Mesenchymal stem cell (in vitro differentiated cells and primary cell): ENCODE measurements at regions not wholly inside any gene's neighbourhood (a gene's known extent, or its start where the extent isn't known, plus 50 kb on each side); places are given as distances from the start of the nearest gene placed in this dataset.

Source experiments
- DNase-seq: peaks from one replicate; pipeline ENCODE4 v3.0.0-alpha.2; 2013
- H2AFZ ChIP-seq: one replicate; pipeline ENCODE4 v1.6.1; 2013; ENCODE audit warnings: low read depth, mild to moderate bottlenecking, control low read depth, inconsistent platforms, low read length, moderate library complexity
- H2AK5ac ChIP-seq: 2 replicates; pipeline ENCODE4 v1.6.1; 2013; ENCODE audit warnings: low read length, moderate library complexity, mild to moderate bottlenecking, inconsistent platforms; ENCODE audit not compliant: severe bottlenecking
- H2BK120ac ChIP-seq: one replicate; pipeline ENCODE4 v1.6.1; 2013; ENCODE audit warnings: low read depth, mild to moderate bottlenecking, inconsistent platforms, low read length, moderate library complexity
- H2BK12ac ChIP-seq, 2 experiments: one replicate each; pipeline ENCODE4 v1.6.1; 2013; ENCODE audit warnings: inconsistent platforms in 2 of 2, low read length in 2 of 2, mild to moderate bottlenecking in 2 of 2, moderate library complexity in 2 of 2, control low read depth in 1 of 2
- H2BK15ac ChIP-seq: one replicate; pipeline ENCODE4 v1.6.1; 2013; ENCODE audit warnings: mild to moderate bottlenecking, low read depth, inconsistent platforms; ENCODE audit not compliant: poor library complexity, severe bottlenecking
- H2BK5ac ChIP-seq: 2 replicates; pipeline ENCODE4 v1.6.1; 2013; ENCODE audit warnings: low read depth, mild to moderate bottlenecking, low read length, control low read depth, inconsistent platforms; ENCODE audit not compliant: poor library complexity, severe bottlenecking
- H3K14ac ChIP-seq, 2 experiments: one replicate each; pipeline ENCODE4 v1.6.1; 2013; ENCODE audit warnings: inconsistent platforms in 2 of 2, low read length in 2 of 2, control low read depth in 1 of 2, mild to moderate bottlenecking in 1 of 2, moderate library complexity in 1 of 2
- H3K18ac ChIP-seq, 2 experiments: one replicate each; pipeline ENCODE4 v1.6.1; 2013; ENCODE audit warnings: inconsistent platforms in 2 of 2, low read length in 2 of 2, control low read depth in 1 of 2, low read depth in 1 of 2, mild to moderate bottlenecking in 1 of 2
- H3K23ac ChIP-seq, 2 experiments: one replicate each; pipeline ENCODE4 v1.6.1; 2013; ENCODE audit warnings: inconsistent platforms in 2 of 2, low read length in 2 of 2, mild to moderate bottlenecking in 2 of 2, moderate library complexity in 2 of 2, control low read depth in 1 of 2
- H3K27ac ChIP-seq: 2 replicates; pipeline ENCODE4 v1.5.1; 2013; ENCODE audit warnings: mild to moderate bottlenecking, moderate library complexity, low read length, control low read depth, inconsistent platforms; ENCODE audit not compliant: poor library complexity, severe bottlenecking
- H3K27me3 ChIP-seq, 2 experiments: 2 replicates each; pipeline versions ENCODE4 v1.6.1 to v1.7.0; 2013; ENCODE audit warnings: low read length in 2 of 2, mild to moderate bottlenecking in 2 of 2, moderate library complexity in 2 of 2, control low read depth in 1 of 2, inconsistent platforms in 1 of 2; ENCODE audit not compliant: control insufficient read depth in 1 of 2, insufficient read depth in 1 of 2
- H3K36me3 ChIP-seq, 2 experiments: 2 replicates each; pipeline versions ENCODE4 v1.6.1 to v1.7.0; 2013; ENCODE audit warnings: low read length in 2 of 2, control low read depth in 1 of 2, inconsistent platforms in 1 of 2, low read depth in 1 of 2, mild to moderate bottlenecking in 1 of 2; ENCODE audit not compliant: insufficient read depth in 2 of 2, control insufficient read depth in 1 of 2
- H3K4ac ChIP-seq, 2 experiments: one replicate each; pipeline ENCODE4 v1.6.1; 2013; ENCODE audit warnings: inconsistent platforms in 2 of 2, low read length in 2 of 2, mild to moderate bottlenecking in 2 of 2, moderate library complexity in 2 of 2, control low read depth in 1 of 2, low read depth in 1 of 2
- H3K4me1 ChIP-seq: 2 replicates; pipeline ENCODE4 v1.6.1; 2013; ENCODE audit warnings: low read depth, low read length, control low read depth; ENCODE audit not compliant: control insufficient read depth, insufficient read depth
- H3K4me2 ChIP-seq: 2 replicates; pipeline ENCODE4 v1.6.1; 2013; ENCODE audit warnings: low read length, mild to moderate bottlenecking, inconsistent platforms; ENCODE audit not compliant: poor library complexity, severe bottlenecking
- H3K4me3 ChIP-seq, 2 experiments: 2 replicates each; pipeline versions ENCODE4 v1.5.1 to v1.7.0; 2013; ENCODE audit warnings: low read length in 2 of 2, mild to moderate bottlenecking in 2 of 2, control low read depth in 1 of 2, low read depth in 1 of 2; ENCODE audit not compliant: insufficient read depth in 1 of 2
- H3K79me1 ChIP-seq: replicated peaks from 2 replicates; pipeline ENCODE4 v1.6.1; 2013; ENCODE audit warnings: mild to moderate bottlenecking, control low read depth, low read length, inconsistent platforms; ENCODE audit not compliant: poor library complexity, severe bottlenecking
- H3K9ac ChIP-seq: 2 replicates; pipeline ENCODE4 v1.7.0; 2013; ENCODE audit warnings: mild to moderate bottlenecking, low read length, moderate library complexity
- H3K9me3 ChIP-seq: 2 replicates; pipeline ENCODE4 v1.7.0; 2013; ENCODE audit warnings: mild to moderate bottlenecking, low read length; ENCODE audit not compliant: control insufficient read depth
- H4K8ac ChIP-seq: one replicate; pipeline ENCODE4 v1.6.1; 2013; ENCODE audit warnings: inconsistent platforms, mild to moderate bottlenecking, low read length, moderate library complexity
- H4K91ac ChIP-seq: one replicate; pipeline ENCODE4 v1.6.1; 2013; ENCODE audit warnings: mild to moderate bottlenecking, low read length, inconsistent platforms
- WGBS: methylation state at CpG from one replicate; pipeline ENCODE4 v1.1.7; 2013; ENCODE audit warnings: mixed read lengths; 5-methylcytosine and 5-hydroxymethylcytosine counted together

- Histone ChIP-seq H2BK5ac (no peak overlapping the region), H2BK12ac (no peak overlapping the region), H3K4me3 (no peak overlapping the region), H3K9ac (no peak overlapping the region), H4K91ac (no peak overlapping the region), H3K18ac (no peak overlapping the region), H3K4me2 (no peak overlapping the region), H2BK120ac (no peak overlapping the region), H3K23ac (no peak overlapping the region), H3K36me3 (no peaks in the 10 kb centered on the region), H4K8ac (no peak overlapping the region), H3K27me3 (no peaks in the 10 kb centered on the region), H3K14ac (no peak overlapping the region), H2AFZ (no peak overlapping the region), H3K4ac (no peak overlapping the region), H2AK5ac (no peak overlapping the region), H3K4me1 (no peaks in the 10 kb centered on the region), H3K27ac (no peak overlapping the region), H3K79me1 (no peaks in the 10 kb centered on the region), H3K9me3 (peaks cover 4% of the 10 kb centered on the region), H2BK15ac (no peak overlapping the region)
- DNase-seq: no peak
- WGBS: 49% methylated on average over 4 of the region's 4 CpGs
Observed at GRCh38 chr14:98290596-98290995, 981.4 kb downstream of the BCL11B start.

GRCh38 chr14:98292191-98292590 lies 979.8 kb downstream of the BCL11B start:
- no peak overlapping the region for H3K4me3 ChIP-seq
- H3K79me1 ChIP-seq: no peaks in the 10 kb centered on the region
- no peak overlapping the region for H3K14ac ChIP-seq

GRCh38 chr14:98293576-98293975 lies 978.4 kb downstream of the BCL11B start:
- H3K4ac ChIP-seq: no peak overlapping the region
- no peak overlapping the region for H2BK5ac ChIP-seq
- H4K8ac ChIP-seq: no peak overlapping the region
- H2AFZ ChIP-seq: no peak overlapping the region
- H2BK12ac ChIP-seq: no peak overlapping the region
- no peak overlapping the region for H3K4me2 ChIP-seq
- H3K27ac ChIP-seq: no peak overlapping the region
- WGBS: 79% methylated on average over 5 of the region's 5 CpGs
- no peak overlapping the region for H3K23ac ChIP-seq
- H3K18ac ChIP-seq: no peak overlapping the region
- H3K36me3 ChIP-seq: no peaks in the 10 kb centered on the region
- no peak for DNase-seq
- H2AK5ac ChIP-seq: no peak overlapping the region
- H3K9me3 ChIP-seq: peaks cover 9% of the 10 kb centered on the region
- H3K4me1 ChIP-seq: no peaks in the 10 kb centered on the region
- no peaks in the 10 kb centered on the region for H3K79me1 ChIP-seq
- no peak overlapping the region for H4K91ac ChIP-seq
- no peak overlapping the region for H2BK15ac ChIP-seq
- no peak overlapping the region for H3K4me3 ChIP-seq
- H3K14ac ChIP-seq: no peak overlapping the region
- H2BK120ac ChIP-seq: no peak overlapping the region
- H3K9ac ChIP-seq: no peak overlapping the region
- no peaks in the 10 kb centered on the region for H3K27me3 ChIP-seq

More at GRCh38 chr14:98292191-98292590, 979.8 kb downstream of the BCL11B start:
- WGBS: no CpG with 5 or more reads among the region's 2 CpGs
- no peaks in the 10 kb centered on the region for H3K4me1 ChIP-seq
- H3K36me3 ChIP-seq: no peaks in the 10 kb centered on the region
- H3K9ac ChIP-seq: no peak overlapping the region
- no peak overlapping the region for H2BK12ac ChIP-seq
- no peaks in the 10 kb centered on the region for H3K27me3 ChIP-seq
- no peak overlapping the region for H2AFZ ChIP-seq
- DNase-seq: no peak
- no peak overlapping the region for H3K18ac ChIP-seq
- no peak overlapping the region for H3K4me2 ChIP-seq
- no peak overlapping the region for H4K91ac ChIP-seq
- H2BK15ac ChIP-seq: no peak overlapping the region
- no peak overlapping the region for H2AK5ac ChIP-seq
- H3K9me3 ChIP-seq: peaks cover 3% of the 10 kb centered on the region
- H3K27ac ChIP-seq: no peak overlapping the region
- no peak overlapping the region for H3K4ac ChIP-seq
- H2BK120ac ChIP-seq: no peak overlapping the region
- H2BK5ac ChIP-seq: no peak overlapping the region
- H3K23ac ChIP-seq: no peak overlapping the region
- no peak overlapping the region for H4K8ac ChIP-seq

- Histone ChIP-seq H3K4ac (no peak overlapping the region), H3K4me3 (no peak overlapping the region), H3K18ac (no peak overlapping the region), H3K4me2 (no peak overlapping the region), H4K91ac (no peak overlapping the region), H2BK120ac (no peak overlapping the region), H3K9me3 (peaks cover 9% of the 10 kb centered on the region), H3K9ac (no peak overlapping the region), H3K79me1 (no peaks in the 10 kb centered on the region), H2BK15ac (no peak overlapping the region), H3K36me3 (no peaks in the 10 kb centered on the region), H4K8ac (no peak overlapping the region), H3K27me3 (no peaks in the 10 kb centered on the region), H3K23ac (no peak overlapping the region), H2BK5ac (no peak overlapping the region), H3K14ac (no peak overlapping the region), H2AFZ (no peak overlapping the region), H3K27ac (no peak overlapping the region), H3K4me1 (no peaks in the 10 kb centered on the region), H2AK5ac (no peak overlapping the region), H2BK12ac (no peak overlapping the region)
- no peak for DNase-seq
- WGBS: 51% methylated on average over 7 of the region's 7 CpGs
Observed at GRCh38 chr14:98296895-98297294, 975.1 kb downstream of the BCL11B start.
